Mesodermal cell (in vitro differentiated cells): ENCODE measurements at regions not wholly inside any gene's neighbourhood (a gene's known extent, or its start where the extent isn't known, plus 50 kb on each side); places are given as distances from the start of the nearest gene placed in this dataset.
A peak's percentile ranks its signal among the peaks of the same experiment; 100 is the strongest.

ENCODE experiments used
- H3K27ac ChIP-seq: 2 replicates; pipeline ENCODE4 v1.7.0; 2013; ENCODE audit warnings: mild to moderate bottlenecking, low read depth, low read length, moderate library complexity; ENCODE audit not compliant: severe bottlenecking
- H3K36me3 ChIP-seq: 2 replicates; pipeline ENCODE4 v1.7.1; 2013; ENCODE audit warnings: mild to moderate bottlenecking, low read length, moderate library complexity; ENCODE audit not compliant: control insufficient read depth, insufficient read depth
- H3K4me1 ChIP-seq: one replicate; pipeline ENCODE4 v1.7.1; 2013; ENCODE audit warnings: mild to moderate bottlenecking, low read length; ENCODE audit not compliant: insufficient read depth, control insufficient read depth, poor library complexity, severe bottlenecking
- H3K4me3 ChIP-seq: 2 replicates; pipeline ENCODE4 v1.7.0; 2013; ENCODE audit warnings: low read length, control low read depth, mild to moderate bottlenecking; ENCODE audit not compliant: insufficient read depth, poor library complexity, severe bottlenecking; ENCODE audit errors: extremely low read depth
- H3K9me3 ChIP-seq: 2 replicates; pipeline ENCODE4 v1.7.1; 2013; ENCODE audit warnings: mild to moderate bottlenecking, low read length, moderate library complexity; ENCODE audit not compliant: control insufficient read depth
- WGBS, 2 experiments: methylation state at CpG; one replicate each; pipeline ENCODE4 v1.1.5; 2013; ENCODE audit warnings: missing lambda C conversion rate in 2 of 2; ENCODE audit not compliant: insufficient coverage in 2 of 2; 5-methylcytosine and 5-hydroxymethylcytosine counted together

GRCh38 chr13:53623146-53623545, 594.5 kb downstream of the OLFM4 start:
- H3K4me3 ChIP-seq = no peak overlapping the region
- WGBS, 2 experiments = 80% methylated on average over 1 of the region's 2 CpGs; no CpG with 5 or more reads in 1 of the 2 experiments
- no peaks in the 10 kb centered on the region for H3K9me3 ChIP-seq
- H3K27ac ChIP-seq = no peak overlapping the region
- H3K36me3 ChIP-seq = no peaks in the 10 kb centered on the region
- H3K4me1 ChIP-seq = no peaks in the 10 kb centered on the region

- H3K4me1 ChIP-seq = no peaks in the 10 kb centered on the region
- H3K4me3 ChIP-seq = no peak overlapping the region
- WGBS, 2 experiments = 62 to 79% methylated on average over 1 to 2 of the region's 2 CpGs
- H3K27ac ChIP-seq = no peak overlapping the region
- H3K36me3 ChIP-seq = no peaks in the 10 kb centered on the region
- H3K9me3 ChIP-seq = no peaks in the 10 kb centered on the region
Measured at GRCh38 chr13:53631511-53631910, 602.9 kb downstream of the OLFM4 start.

- no peaks in the 10 kb centered on the region for H3K4me1 ChIP-seq
- no peak overlapping the region for H3K4me3 ChIP-seq
- H3K9me3 ChIP-seq = no peaks in the 10 kb centered on the region
- no peak overlapping the region for H3K27ac ChIP-seq
- WGBS, 2 experiments = 80 to 100% methylated on average over 1 of the region's 2 CpGs
- no peaks in the 10 kb centered on the region for H3K36me3 ChIP-seq
Measured at GRCh38 chr13:53638040-53638439, 609.4 kb downstream of the OLFM4 start.

- WGBS, 2 experiments = no CpG with 5 or more reads among the region's 3 CpGs
- H3K9me3 ChIP-seq = no peaks in the 10 kb centered on the region
- no peak overlapping the region for H3K4me3 ChIP-seq
Measured at GRCh38 chr13:53642306-53642705, 613.7 kb downstream of the OLFM4 start.

GRCh38 chr13:53648673-53649072, 620.1 kb downstream of the OLFM4 start:
- Histone ChIP-seq H3K4me1 (no peaks in the 10 kb centered on the region), H3K27ac (no peak overlapping the region), H3K36me3 (no peaks in the 10 kb centered on the region), H3K4me3 (no peak overlapping the region), H3K9me3 (no peaks in the 10 kb centered on the region)
- 83 to 100% methylated on average over 2 of the region's 3 CpGs for WGBS, 2 experiments

More at GRCh38 chr13:53642306-53642705, 613.7 kb downstream of the OLFM4 start:
- Histone ChIP-seq H3K36me3 (no peaks in the 10 kb centered on the region), H3K27ac (no peak overlapping the region), H3K4me1 (no peaks in the 10 kb centered on the region)

- Histone ChIP-seq H3K4me3 (no peak overlapping the region), H3K4me1 (no peaks in the 10 kb centered on the region), H3K9me3 (no peaks in the 10 kb centered on the region), H3K27ac (no peak overlapping the region), H3K36me3 (no peaks in the 10 kb centered on the region)
- WGBS, 2 experiments = no CpG with 5 or more reads among the region's 2 CpGs
Measured at GRCh38 chr13:53672005-53672404, 643.4 kb downstream of the OLFM4 start.

- Histone ChIP-seq H3K27ac (no peak overlapping the region), H3K36me3 (no peaks in the 10 kb centered on the region), H3K4me1 (no peaks in the 10 kb centered on the region), H3K9me3 (no peaks in the 10 kb centered on the region), H3K4me3 (no peak overlapping the region)
- WGBS, 2 experiments = no CpG with 5 or more reads among the region's 1 CpG
Measured at GRCh38 chr13:53683146-53683545, 654.5 kb downstream of the OLFM4 start.

- no peak overlapping the region for H3K4me3 ChIP-seq
- no peaks in the 10 kb centered on the region for H3K4me1 ChIP-seq
- no peak overlapping the region for H3K27ac ChIP-seq
- H3K9me3 ChIP-seq = no peaks in the 10 kb centered on the region
- no peaks in the 10 kb centered on the region for H3K36me3 ChIP-seq
- WGBS, 2 experiments = no CpG with 5 or more reads among the region's 2 CpGs
Measured at GRCh38 chr13:53683608-53684007, 655.0 kb downstream of the OLFM4 start.

GRCh38 chr13:53691417-53691816, 662.8 kb downstream of the OLFM4 start:
- H3K27ac ChIP-seq = no peak overlapping the region
- no CpG with 5 or more reads among the region's 2 CpGs for WGBS, 2 experiments
- no peaks in the 10 kb centered on the region for H3K36me3 ChIP-seq
- H3K9me3 ChIP-seq = no peaks in the 10 kb centered on the region
- no peak overlapping the region for H3K4me3 ChIP-seq
- H3K4me1 ChIP-seq = no peaks in the 10 kb centered on the region

GRCh38 chr13:53694814-53695532, 666.4 kb downstream of the OLFM4 start:
- 69% methylated on average over 2 of the region's 2 CpGs; no CpG with 5 or more reads in 1 of the 2 experiments for WGBS, 2 experiments
- Histone ChIP-seq H3K27ac (peak overlapping the region; percentile 23), H3K4me1 (no peaks in the 10 kb centered on the region), H3K9me3 (no peaks in the 10 kb centered on the region), H3K4me3 (no peak overlapping the region), H3K36me3 (no peaks in the 10 kb centered on the region)

GRCh38 chr13:53703371-53704080, 674.9 kb downstream of the OLFM4 start:
- H3K9me3 ChIP-seq = no peaks in the 10 kb centered on the region
- H3K27ac ChIP-seq = no peak overlapping the region
- no CpG with 5 or more reads among the region's 2 CpGs for WGBS, 2 experiments
- H3K4me1 ChIP-seq = no peaks in the 10 kb centered on the region
- no peaks in the 10 kb centered on the region for H3K36me3 ChIP-seq
- no peak overlapping the region for H3K4me3 ChIP-seq
